OCI-LY3 (cell line): ENCODE measurements at regions not wholly inside any gene's neighbourhood (a gene's known extent, or its start where the extent isn't known, plus 50 kb on each side); places are given as distances from the start of the nearest gene placed in this dataset.

Experiments used
- CTCF ChIP-seq: fragments of 200-600, 300-600 bp; sonication (generic); IDR thresholded peaks from 2 replicates; pipeline ENCODE4 v1.5.1; 2014; ENCODE audit warnings: antibody characterized with exemption, low read length, low read depth
- EZH2phosphoT487 ChIP-seq: fragments of 200-600 bp; shearing (Covaris generic); IDR thresholded peaks from 2 replicates; pipeline ENCODE4 v1.6.1; 2018; ENCODE audit warnings: antibody characterized with exemption, mixed run types, low read depth

- TF ChIP-seq CTCF (no peak), EZH2phosphoT487 (no peak)
Measured at GRCh38 chr5:120297616-120298015, 166.5 kb upstream of the PRR16 start.
